ENCODE measurements at regions not wholly inside any gene's neighbourhood (a gene's known extent, or its start where the extent isn't known, plus 50 kb on each side); places are given as distances from the start of the nearest gene placed in this dataset.
"Not testable (repeated sequence)": the region's sequence is repeated elsewhere in the genome, so short reads cannot be mapped to it uniquely, and the experiment has no call there.

- H3K27me3 ChIP-seq (replicated peaks; ENCODE audit: control insufficient read depth, insufficient read depth, low read length), result no peaks in the 10 kb centered on the region
- H3K4me3 ChIP-seq (replicated peaks; ENCODE audit: low read depth, low read length), result no peak overlapping the region
- no peak for TF ChIP-seq CTCF (IDR thresholded peaks at IDR 0.05; ENCODE audit: insufficient read depth, low read length, poor library complexity, severe bottlenecking)
- H3K36me3 ChIP-seq (ENCODE audit: control insufficient read depth, insufficient read depth, low read length), result no peaks in the 10 kb centered on the region
- no peak for DNase-seq (ENCODE audit: extremely low read depth, insufficient read length)
Measured at GRCh38 chr11:16543642-16544041, 187.3 kb upstream of the SOX6 start.

- H3K27me3 ChIP-seq (replicated peaks; ENCODE audit: control insufficient read depth, insufficient read depth, low read length), result no peaks in the 10 kb centered on the region
- no peak for DNase-seq (ENCODE audit: extremely low read depth, insufficient read length)
- H3K36me3 ChIP-seq (ENCODE audit: control insufficient read depth, insufficient read depth, low read length), result no peaks in the 10 kb centered on the region
- H3K4me3 ChIP-seq (replicated peaks; ENCODE audit: low read depth, low read length), result no peak overlapping the region
- TF ChIP-seq CTCF (IDR thresholded peaks at IDR 0.05; ENCODE audit: insufficient read depth, low read length, poor library complexity, severe bottlenecking), result no peak
Measured at GRCh38 chr11:16542353-16542752, 186.0 kb upstream of the SOX6 start.

GRCh38 chr11:16536513-16536912 lies 180.2 kb upstream of the SOX6 start:
- H3K4me3 ChIP-seq (replicated peaks; ENCODE audit: low read depth, low read length), result no peak overlapping the region
- DNase-seq (ENCODE audit: extremely low read depth, insufficient read length), result no peak
- H3K27me3 ChIP-seq (replicated peaks; ENCODE audit: control insufficient read depth, insufficient read depth, low read length), result no peaks in the 10 kb centered on the region
- no peaks in the 10 kb centered on the region for H3K36me3 ChIP-seq (ENCODE audit: control insufficient read depth, insufficient read depth, low read length)
- no peak for TF ChIP-seq CTCF (IDR thresholded peaks at IDR 0.05; ENCODE audit: insufficient read depth, low read length, poor library complexity, severe bottlenecking)

GRCh38 chr11:16528639-16529038 lies 172.3 kb upstream of the SOX6 start:
- H3K4me3 ChIP-seq (replicated peaks; ENCODE audit: low read depth, low read length), result no peak overlapping the region
- DNase-seq (ENCODE audit: extremely low read depth, insufficient read length), result no peak
- no peaks in the 10 kb centered on the region for H3K36me3 ChIP-seq (ENCODE audit: control insufficient read depth, insufficient read depth, low read length)
- no peaks in the 10 kb centered on the region for H3K27me3 ChIP-seq (replicated peaks; ENCODE audit: control insufficient read depth, insufficient read depth, low read length)
- TF ChIP-seq CTCF (IDR thresholded peaks at IDR 0.05; ENCODE audit: insufficient read depth, low read length, poor library complexity, severe bottlenecking), result no peak

- DNase-seq (ENCODE audit: extremely low read depth, insufficient read length), result no peak
- H3K4me3 ChIP-seq (replicated peaks; ENCODE audit: low read depth, low read length), result no peak overlapping the region
- no peaks in the 10 kb centered on the region for H3K36me3 ChIP-seq (ENCODE audit: control insufficient read depth, insufficient read depth, low read length)
- TF ChIP-seq CTCF (IDR thresholded peaks at IDR 0.05; ENCODE audit: insufficient read depth, low read length, poor library complexity, severe bottlenecking), result no peak
- H3K27me3 ChIP-seq (replicated peaks; ENCODE audit: control insufficient read depth, insufficient read depth, low read length), result no peaks in the 10 kb centered on the region
Measured at GRCh38 chr11:16527525-16528246, 171.3 kb upstream of the SOX6 start.

- no peak for DNase-seq (ENCODE audit: extremely low read depth, insufficient read length)
- Histone ChIP-seq H3K36me3 (ENCODE audit: control insufficient read depth, insufficient read depth, low read length) (no peaks in the 10 kb centered on the region), H3K27me3 (replicated peaks; ENCODE audit: control insufficient read depth, insufficient read depth, low read length) (no peaks in the 10 kb centered on the region), H3K4me3 (replicated peaks; ENCODE audit: low read depth, low read length) (no peak overlapping the region)
- TF ChIP-seq CTCF (IDR thresholded peaks at IDR 0.05; ENCODE audit: insufficient read depth, low read length, poor library complexity, severe bottlenecking), result no peak
Measured at GRCh38 chr11:16526947-16527346, 170.6 kb upstream of the SOX6 start.

- not testable (repeated sequence) for H3K36me3 ChIP-seq (ENCODE audit: control insufficient read depth, insufficient read depth, low read length); H3K27me3 ChIP-seq (replicated peaks; ENCODE audit: control insufficient read depth, insufficient read depth, low read length); DNase-seq (ENCODE audit: extremely low read depth, insufficient read length); H3K4me3 ChIP-seq (replicated peaks; ENCODE audit: low read depth, low read length)
Measured at GRCh38 chr11:16520713-16521112, 164.4 kb upstream of the SOX6 start.

All from GM06990 (cell line).